Thyroid gland (tissue), 4 donors: ENCODE measurements at regions not wholly inside any gene's neighbourhood (a gene's known extent, or its start where the extent isn't known, plus 50 kb on each side); places are given as distances from the start of the nearest gene placed in this dataset.

Experiments
- POLR2A ChIP-seq, 2 donors: fragments of 450-650 bp; IDR thresholded peaks; one replicate each; pipeline ENCODE4 v1.6.1; 2017; ENCODE audit warnings: antibody characterized with exemption in 2 of 2, mild to moderate bottlenecking in 2 of 2, moderate library complexity in 1 of 2
- TF ChIP-seq, protein P1 (sequence below), 6 experiments: fragments of 200-600 bp in 3 of 6; fragments of 450-650 bp in 3 of 6; sonication (generic) in 3 of 6; IDR thresholded peaks; one replicate each; pipeline ENCODE4 v1.5.1; 2016 to 2019; ENCODE audit warnings: antibody characterized with exemption in 6 of 6, mild to moderate bottlenecking in 2 of 6, inconsistent platforms in 1 of 6, moderate library complexity in 1 of 6

DNA sequence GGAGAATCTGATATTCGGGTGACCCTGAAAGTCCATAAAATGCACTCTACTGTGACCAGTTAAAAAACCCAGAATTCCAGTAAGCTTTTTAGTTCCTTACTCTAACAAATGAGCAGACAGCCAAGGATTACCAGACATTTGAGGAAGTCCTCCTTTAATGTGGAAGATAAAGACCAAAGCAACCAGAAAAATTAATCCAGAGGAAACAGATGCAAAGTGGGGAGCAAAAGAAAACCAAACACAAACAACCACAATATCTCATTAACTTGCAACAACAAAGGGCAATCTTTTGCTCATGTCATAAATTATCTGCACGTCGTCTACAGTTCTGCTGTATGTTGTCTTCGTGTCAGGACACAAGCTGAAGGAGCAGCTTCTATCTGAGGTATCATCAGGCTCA, 164.4 kb downstream of the PJA1 start:
- TF ChIP-seq, protein P1, sequence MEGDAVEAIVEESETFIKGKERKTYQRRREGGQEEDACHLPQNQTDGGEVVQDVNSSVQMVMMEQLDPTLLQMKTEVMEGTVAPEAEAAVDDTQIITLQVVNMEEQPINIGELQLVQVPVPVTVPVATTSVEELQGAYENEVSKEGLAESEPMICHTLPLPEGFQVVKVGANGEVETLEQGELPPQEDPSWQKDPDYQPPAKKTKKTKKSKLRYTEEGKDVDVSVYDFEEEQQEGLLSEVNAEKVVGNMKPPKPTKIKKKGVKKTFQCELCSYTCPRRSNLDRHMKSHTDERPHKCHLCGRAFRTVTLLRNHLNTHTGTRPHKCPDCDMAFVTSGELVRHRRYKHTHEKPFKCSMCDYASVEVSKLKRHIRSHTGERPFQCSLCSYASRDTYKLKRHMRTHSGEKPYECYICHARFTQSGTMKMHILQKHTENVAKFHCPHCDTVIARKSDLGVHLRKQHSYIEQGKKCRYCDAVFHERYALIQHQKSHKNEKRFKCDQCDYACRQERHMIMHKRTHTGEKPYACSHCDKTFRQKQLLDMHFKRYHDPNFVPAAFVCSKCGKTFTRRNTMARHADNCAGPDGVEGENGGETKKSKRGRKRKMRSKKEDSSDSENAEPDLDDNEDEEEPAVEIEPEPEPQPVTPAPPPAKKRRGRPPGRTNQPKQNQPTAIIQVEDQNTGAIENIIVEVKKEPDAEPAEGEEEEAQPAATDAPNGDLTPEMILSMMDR (IDR thresholded peaks at IDR 0.05): no peak
- no peak for TF ChIP-seq POLR2A (IDR thresholded peaks at IDR 0.05)
